AG04449 (cell line): ENCODE measurements at regions not wholly inside any gene's neighbourhood (a gene's known extent, or its start where the extent isn't known, plus 50 kb on each side); places are given as distances from the start of the nearest gene placed in this dataset.

ENCODE experiments used
- CTCF ChIA-PET: fragments of 350-600 bp; formaldehyde crosslinking; extraction: SDS; loops from one replicate; lab custom pipeline; 2021; ENCODE audit warnings: antibody characterized with exemption; lab: Yijun Ruan, JAX
- POLR2A ChIA-PET: fragments of 400-600, 350-600 bp; formaldehyde crosslinking; extraction: SDS; loops from one replicate; lab custom pipeline; 2020; ENCODE audit warnings: antibody characterized with exemption, inconsistent platforms; lab: Yijun Ruan, JAX
- DNase-seq: peaks from one replicate; pipeline ENCODE4 v3.0.0-alpha.2; 2010; ENCODE audit warnings: low read depth, low spot score
- H3K4me3 ChIP-seq: 2 replicates; pipeline ENCODE4 v1.5.1; 2011; ENCODE audit warnings: low read depth, mild to moderate bottlenecking, control low read depth, low read length
- TF ChIP-seq, protein P1 (sequence below): IDR thresholded peaks from one replicate; pipeline ENCODE4 v1.5.1; 2011; ENCODE audit warnings: mild to moderate bottlenecking, moderate library complexity, low read length, control low read depth, inconsistent platforms; ENCODE audit not compliant: insufficient read depth; ENCODE audit errors: missing control alignments

DNA sequence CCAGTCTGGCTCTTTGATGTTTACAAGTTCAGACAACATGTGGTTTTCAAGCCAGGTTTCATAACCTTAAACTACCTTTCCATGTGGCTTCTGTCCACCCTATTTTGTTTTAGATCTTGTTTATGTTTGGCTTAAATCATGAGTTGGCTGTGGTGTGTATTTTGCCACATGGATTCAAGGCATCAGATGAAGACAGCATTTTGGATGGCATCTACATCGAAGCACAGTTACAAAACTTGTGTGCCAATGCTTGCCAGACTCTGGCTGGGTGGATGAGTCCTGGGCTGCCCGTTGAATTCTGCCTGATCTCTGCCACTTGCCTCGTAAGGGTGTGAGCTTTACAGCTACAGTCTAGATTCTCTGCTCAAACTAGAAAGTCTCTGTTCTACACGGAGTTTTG is 335.3 kb downstream of the MYCN start:
- ChIA-PET CTCF (no interaction called here), POLR2A (no interaction called here)
- DNase-seq = no peak
- no peak overlapping the region for H3K4me3 ChIP-seq
- TF ChIP-seq, protein P1, sequence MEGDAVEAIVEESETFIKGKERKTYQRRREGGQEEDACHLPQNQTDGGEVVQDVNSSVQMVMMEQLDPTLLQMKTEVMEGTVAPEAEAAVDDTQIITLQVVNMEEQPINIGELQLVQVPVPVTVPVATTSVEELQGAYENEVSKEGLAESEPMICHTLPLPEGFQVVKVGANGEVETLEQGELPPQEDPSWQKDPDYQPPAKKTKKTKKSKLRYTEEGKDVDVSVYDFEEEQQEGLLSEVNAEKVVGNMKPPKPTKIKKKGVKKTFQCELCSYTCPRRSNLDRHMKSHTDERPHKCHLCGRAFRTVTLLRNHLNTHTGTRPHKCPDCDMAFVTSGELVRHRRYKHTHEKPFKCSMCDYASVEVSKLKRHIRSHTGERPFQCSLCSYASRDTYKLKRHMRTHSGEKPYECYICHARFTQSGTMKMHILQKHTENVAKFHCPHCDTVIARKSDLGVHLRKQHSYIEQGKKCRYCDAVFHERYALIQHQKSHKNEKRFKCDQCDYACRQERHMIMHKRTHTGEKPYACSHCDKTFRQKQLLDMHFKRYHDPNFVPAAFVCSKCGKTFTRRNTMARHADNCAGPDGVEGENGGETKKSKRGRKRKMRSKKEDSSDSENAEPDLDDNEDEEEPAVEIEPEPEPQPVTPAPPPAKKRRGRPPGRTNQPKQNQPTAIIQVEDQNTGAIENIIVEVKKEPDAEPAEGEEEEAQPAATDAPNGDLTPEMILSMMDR = no peak

DNA sequence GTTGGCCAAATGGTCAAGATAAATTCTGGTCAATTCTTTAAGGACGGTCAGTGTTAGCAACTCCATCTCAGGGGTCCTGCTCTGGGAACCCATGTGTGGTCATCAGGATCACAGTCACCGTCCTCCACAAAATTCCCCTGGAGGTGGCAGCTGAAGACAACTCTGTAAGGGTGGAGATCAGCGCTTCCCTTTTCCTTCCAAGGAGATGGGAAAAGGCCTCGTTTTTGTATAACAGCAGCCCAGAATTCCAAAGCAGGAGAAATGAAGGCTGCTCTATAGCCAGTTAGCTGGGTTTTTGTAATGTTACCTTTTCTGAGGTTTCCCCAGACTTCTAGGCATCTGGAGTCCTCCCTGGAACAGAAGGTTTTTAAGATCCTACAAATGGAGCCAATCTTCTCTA is 334.8 kb downstream of the MYCN start:
- ChIA-PET CTCF (no interaction called here), POLR2A (no interaction called here)

DNA sequence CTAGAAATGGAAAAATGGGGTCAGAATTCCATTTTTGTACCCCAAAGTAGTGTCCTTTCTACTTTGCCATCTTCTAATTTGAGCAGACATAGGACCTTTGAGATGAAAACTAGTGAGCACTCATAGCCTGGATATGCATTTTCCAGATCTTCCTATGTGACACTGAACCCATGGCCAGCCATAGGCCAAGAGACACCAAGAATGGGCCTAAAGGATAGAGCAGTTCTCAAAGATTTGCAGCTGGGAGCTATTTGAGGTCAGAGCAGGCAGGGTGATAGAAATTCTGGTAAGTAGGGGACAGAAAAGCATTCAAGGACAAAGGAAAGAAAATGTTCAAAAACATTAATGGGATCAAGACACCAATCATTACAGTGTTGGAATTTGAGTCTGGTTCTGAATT is 332.8 kb downstream of the MYCN start:
- no peak overlapping the region for H3K4me3 ChIP-seq
- ChIA-PET CTCF (no interaction called here), POLR2A (no interaction called here)
- DNase-seq = no peak
- TF ChIP-seq, protein P1 = no peak

More for the DNA sequence above, 334.8 kb downstream of the MYCN start:
- no peak overlapping the region for H3K4me3 ChIP-seq
- no peak for DNase-seq
- TF ChIP-seq, protein P1 = no peak

DNA sequence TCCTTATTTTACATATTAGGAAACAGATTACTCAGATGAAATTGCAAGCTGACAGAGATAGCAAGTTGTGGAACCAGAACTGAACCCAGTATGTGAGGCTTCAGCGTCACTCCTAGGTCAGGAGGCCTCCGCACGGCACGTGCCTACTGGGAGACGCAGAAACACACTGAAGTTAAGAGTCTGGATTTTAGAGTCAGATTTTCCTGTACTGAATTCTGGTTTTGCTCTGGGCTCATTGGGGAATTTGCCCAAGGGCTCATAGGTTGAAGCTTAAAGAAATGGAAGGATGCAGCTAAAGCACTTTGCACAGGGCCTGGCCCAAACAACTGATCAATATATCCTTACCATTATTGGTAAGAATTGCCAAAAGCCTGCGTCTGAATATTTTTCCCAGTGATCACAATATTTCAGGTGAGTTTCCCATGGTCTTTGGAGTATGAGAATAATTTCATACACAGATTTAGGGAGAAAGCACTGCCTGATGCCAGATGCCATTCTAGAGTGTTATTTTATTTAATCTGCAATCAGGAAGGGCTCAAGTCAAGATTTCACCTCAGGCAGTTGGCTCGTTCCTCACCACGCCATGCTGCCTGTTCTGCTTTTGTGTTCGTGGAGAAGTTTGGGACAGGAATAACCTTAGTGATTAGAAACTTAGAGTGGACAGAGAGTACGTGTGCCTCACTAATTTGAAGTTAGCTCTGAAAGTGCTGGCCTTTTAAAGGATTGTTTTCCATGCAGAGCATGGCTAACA is 331.9 kb downstream of the MYCN start:
- CTCF ChIA-PET = no interaction called here
- TF ChIP-seq, protein P1 = no peak
- POLR2A ChIA-PET = no interaction called here
- no peak for DNase-seq
- no peak overlapping the region for H3K4me3 ChIP-seq

DNA sequence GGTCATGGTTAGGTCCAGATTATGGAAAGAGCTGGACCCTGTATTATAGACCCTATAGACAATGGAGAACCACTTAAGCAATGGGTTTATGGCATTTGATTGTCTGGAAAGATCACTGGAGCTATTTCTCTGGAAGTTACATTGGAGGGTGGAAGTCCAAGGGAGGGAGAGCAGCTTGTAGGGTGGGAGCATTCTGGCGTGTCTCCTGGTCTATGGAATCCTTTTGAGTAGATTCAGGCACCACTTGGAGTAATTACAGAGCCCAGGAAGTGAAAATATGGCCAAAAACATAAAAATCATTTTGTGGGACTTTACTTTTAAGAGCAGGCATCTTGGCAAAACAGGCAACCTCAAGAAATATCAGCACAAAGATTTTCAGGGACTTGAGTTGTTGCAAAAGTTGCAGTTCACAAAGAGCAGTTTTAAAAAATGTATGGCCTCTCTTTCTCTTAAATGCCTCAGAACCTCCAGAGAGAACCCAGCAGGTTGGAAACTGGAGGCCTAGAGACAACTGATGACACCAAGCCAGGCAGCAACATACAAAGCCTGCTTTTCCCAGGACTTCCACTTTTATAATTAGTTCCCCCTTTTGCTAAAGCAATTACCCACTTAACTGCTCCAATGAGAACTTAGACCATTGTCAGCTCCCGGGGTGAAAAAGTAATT is 331.0 kb downstream of the MYCN start:
- no peak overlapping the region for H3K4me3 ChIP-seq
- POLR2A ChIA-PET = no interaction called here
- no peak for DNase-seq
- TF ChIP-seq, protein P1 = no peak
- CTCF ChIA-PET = no interaction called here

DNA sequence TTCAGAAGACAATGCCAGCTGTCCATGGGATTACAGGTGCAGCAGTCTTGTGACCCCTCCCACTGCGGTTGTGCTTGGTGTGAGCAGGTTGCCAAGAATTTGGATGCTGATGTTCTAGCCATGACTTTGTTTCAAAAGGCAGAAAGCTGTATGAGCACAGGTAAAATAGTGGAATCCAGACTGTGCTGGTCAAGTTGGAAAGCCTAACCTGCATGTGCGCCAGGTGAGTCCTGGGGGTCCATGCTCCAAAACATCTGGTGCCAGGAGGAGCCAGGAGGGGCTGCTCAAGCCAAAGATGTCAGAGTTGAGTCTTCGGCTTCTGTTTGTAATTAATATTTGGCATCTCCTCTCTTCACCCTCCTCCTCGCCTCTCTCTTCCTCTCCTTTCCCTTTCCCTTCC is 330.1 kb downstream of the MYCN start:
- ChIA-PET POLR2A (no interaction called here), CTCF (no interaction called here)
- DNase-seq = no peak
- TF ChIP-seq, protein P1 = no peak
- no peak overlapping the region for H3K4me3 ChIP-seq
